Choroid plexus epithelial cell (primary cell): ENCODE measurements at regions not wholly inside any gene's neighbourhood (a gene's known extent, or its start where the extent isn't known, plus 50 kb on each side); places are given as distances from the start of the nearest gene placed in this dataset.

Experiments used
- DNase-seq: peaks from one replicate; pipeline ENCODE4 v3.0.0-alpha.2; 2010; ENCODE audit warnings: low read depth
- H3K4me3 ChIP-seq: 2 replicates; pipeline ENCODE4 v1.5.1; 2011; ENCODE audit warnings: low read depth, mild to moderate bottlenecking, control low read depth, low read length, moderate library complexity
- TF ChIP-seq, protein P1 (sequence below): conservative IDR thresholded peaks from 2 replicates; pipeline ENCODE4 v1.5.1; 2011; ENCODE audit warnings: low read depth, mild to moderate bottlenecking, control low read depth, inconsistent platforms, low read length, moderate library complexity

DNA sequence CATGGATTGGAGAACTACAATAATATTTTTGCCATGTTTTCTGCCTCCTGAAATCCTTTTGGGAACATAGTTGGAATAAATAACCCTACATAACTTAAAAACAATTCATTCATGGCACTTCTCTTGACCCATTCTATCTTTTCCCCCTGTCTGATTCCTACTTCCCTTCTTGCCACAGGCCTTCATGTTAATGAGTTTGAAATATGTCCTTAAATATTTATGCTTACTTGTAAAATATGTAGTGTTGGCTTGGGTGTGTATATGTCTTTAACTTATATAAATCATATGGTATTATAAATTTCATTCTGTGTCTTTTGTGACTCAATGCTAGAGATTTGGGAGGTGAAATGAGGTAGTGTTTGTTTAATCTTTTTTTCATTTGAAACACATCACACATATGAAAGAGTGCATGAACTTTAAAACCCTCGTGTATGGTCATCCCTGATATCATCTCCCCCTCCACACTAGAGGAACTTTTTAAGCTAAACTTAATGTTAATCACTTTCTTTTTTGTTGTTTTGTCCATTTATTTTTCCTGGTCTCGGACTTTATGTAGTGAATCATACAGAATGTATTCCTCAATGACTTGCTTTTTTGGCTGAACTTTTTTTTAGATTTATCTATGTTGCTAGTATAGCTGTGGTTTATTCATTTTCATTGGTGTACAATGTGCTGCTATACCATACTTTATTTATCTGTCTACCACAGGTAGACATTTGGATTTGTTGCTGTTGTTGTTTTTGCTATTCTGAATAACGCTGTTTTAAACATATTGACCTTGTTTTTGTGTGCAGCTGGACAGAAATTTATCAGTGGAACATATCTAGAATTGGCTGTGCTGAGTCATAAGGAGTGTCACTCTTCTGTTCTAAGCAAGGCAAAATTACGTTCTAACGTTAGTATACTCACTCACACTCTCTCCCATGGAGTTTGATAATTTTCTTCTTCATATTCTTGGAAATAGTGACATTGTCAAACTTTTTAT lies 441.6 kb downstream of the PLPP3 start:
- H3K4me3 ChIP-seq: no peak overlapping the region
- DNase-seq: peak; percentile 35
- TF ChIP-seq, protein P1, sequence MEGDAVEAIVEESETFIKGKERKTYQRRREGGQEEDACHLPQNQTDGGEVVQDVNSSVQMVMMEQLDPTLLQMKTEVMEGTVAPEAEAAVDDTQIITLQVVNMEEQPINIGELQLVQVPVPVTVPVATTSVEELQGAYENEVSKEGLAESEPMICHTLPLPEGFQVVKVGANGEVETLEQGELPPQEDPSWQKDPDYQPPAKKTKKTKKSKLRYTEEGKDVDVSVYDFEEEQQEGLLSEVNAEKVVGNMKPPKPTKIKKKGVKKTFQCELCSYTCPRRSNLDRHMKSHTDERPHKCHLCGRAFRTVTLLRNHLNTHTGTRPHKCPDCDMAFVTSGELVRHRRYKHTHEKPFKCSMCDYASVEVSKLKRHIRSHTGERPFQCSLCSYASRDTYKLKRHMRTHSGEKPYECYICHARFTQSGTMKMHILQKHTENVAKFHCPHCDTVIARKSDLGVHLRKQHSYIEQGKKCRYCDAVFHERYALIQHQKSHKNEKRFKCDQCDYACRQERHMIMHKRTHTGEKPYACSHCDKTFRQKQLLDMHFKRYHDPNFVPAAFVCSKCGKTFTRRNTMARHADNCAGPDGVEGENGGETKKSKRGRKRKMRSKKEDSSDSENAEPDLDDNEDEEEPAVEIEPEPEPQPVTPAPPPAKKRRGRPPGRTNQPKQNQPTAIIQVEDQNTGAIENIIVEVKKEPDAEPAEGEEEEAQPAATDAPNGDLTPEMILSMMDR: no peak

DNA sequence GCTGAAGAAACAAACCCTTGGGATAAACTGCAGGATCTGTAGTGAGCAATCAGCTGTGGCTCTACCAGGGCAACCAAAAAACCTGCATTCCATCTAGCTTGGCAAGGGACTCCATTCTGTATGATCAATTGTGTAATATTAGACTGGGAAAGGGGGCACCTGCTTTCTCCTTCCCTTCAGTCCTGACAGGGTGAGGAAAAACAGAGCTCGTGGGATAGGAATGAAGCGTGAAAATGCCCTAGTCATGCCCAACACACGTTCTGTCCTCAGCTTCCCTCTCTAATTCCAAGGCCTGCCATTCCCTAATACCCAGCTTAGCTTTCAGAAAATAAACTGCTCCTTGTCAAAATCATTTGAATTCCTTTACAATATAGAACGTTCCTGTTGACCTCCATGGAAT lies 442.3 kb downstream of the PLPP3 start:
- H3K4me3 ChIP-seq: no peak overlapping the region
- TF ChIP-seq, protein P1: no peak
- DNase-seq: no peak

DNA sequence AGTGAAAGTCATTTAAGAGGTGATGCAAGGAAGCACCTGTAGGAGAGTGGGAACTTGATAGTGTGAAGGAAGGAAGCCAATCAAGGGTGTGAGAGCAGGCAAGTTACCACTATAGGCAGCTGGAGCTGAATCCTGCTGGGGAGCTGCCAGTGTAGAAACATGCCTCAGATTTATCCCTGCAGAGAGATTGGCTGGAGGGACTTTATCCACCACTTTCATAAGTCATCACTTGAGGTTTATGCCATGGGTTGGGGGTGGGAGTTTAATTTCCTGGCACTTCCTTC lies 443.6 kb downstream of the PLPP3 start:
- TF ChIP-seq, protein P1: no peak
- DNase-seq: no peak
- no peak overlapping the region for H3K4me3 ChIP-seq

DNA sequence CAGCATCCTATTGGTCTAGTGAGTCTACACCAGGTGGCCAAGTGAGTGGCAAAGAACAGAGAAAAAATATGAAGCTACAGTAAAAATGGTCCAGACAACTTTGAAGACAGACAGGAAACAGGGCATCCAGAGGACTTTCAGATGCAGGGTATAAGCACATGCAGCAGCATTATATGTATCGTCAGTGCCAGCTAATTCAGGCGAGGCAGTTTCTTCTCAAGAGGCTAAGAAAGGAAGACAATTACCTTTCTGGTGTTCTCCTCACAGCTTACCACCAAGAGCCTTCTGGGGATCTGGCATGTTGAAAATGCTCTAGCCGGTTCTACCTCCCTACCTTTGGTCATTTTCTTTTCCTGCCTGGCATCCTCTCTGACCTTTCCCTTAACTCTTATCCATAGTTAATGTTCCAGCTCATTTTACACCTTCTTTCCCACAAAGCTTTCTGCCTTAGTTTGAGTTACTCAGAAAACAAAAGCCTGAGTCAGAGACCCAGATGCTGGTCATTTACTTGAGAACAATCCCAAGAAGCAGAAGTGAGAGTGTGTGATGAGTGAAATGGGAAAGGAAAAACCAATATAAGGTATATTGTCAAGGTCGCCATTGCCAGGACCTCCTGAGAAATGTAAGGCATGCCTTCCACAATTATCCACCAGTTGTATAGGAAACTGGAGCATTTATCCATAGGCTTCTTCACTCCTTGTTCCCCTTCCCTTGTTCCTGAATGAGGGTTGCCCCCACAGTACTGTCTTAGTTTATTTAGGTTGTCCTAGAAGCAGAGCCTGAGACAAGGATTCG lies 444.1 kb downstream of the PLPP3 start:
- no peak for DNase-seq
- H3K4me3 ChIP-seq: no peak overlapping the region
- TF ChIP-seq, protein P1: no peak

DNA sequence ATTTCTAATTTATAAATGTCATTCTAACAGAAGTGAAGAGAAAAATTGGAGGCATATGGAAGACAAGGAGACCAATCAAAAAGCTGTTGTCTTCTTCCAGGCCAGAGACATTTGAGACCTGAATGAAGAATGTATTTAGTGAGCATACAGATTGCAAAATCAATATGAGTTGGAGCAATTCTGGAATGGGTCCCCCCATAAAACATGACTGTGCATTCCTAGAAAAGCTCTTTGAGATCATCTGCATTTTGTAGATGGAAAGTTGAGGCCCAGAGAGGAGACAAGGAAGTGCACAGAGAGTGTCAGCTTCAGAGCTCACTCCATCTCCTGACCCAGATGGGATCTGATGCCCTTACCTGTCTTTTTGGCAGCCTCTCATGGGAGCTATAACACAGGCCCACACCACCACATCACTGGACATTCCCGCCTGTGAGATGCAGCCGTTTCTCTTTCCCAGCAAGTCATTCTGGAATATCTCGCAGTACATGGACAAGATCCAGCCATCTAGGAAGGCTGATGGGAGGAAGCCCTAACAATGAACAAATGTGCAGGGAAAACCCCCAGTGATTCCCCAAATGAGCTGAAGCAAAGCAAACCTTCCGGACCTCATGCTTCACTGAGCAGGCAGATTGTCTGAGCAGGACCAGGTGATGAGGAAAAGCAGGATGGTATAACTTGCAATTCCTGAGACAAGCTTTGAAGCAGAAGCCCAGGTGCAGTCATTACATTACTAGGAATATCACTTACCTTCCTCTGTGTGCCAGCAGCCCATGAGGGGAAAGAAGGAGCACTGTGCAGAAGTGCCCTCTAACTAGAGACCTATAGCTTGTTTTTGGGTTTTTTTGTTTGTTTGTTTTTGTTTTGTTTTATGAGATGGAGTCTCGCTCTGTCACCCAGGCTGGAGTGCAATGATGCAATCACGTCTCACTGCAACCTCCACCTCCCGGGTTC lies 445.6 kb downstream of the PLPP3 start:
- no peak overlapping the region for H3K4me3 ChIP-seq
- DNase-seq: no peak
- TF ChIP-seq, protein P1: no peak

DNA sequence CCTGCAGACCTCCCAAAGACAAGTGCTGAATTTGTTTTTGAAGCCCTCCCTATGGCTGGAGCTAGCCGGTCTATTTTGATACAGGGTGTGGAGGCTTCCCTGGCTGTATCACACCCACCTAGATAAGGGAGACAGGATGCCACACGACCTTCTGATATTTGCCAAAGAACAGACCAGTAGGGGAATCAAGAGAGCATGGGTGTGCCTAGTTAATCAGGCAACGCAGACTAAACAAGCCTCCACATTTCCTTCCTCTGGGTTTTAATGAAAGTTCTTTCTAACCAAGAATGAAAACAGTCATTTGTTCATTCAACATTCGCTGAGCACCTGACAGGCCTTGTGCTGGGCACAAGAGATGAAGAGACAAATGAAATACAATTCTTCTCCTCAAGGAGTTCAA lies 446.8 kb downstream of the PLPP3 start:
- TF ChIP-seq, protein P1: no peak
- DNase-seq: no peak
- H3K4me3 ChIP-seq: no peak overlapping the region
